ENCODE measurements at regions not wholly inside any gene's neighbourhood (a gene's known extent, or its start where the extent isn't known, plus 50 kb on each side); places are given as distances from the start of the nearest gene placed in this dataset.

DNA sequence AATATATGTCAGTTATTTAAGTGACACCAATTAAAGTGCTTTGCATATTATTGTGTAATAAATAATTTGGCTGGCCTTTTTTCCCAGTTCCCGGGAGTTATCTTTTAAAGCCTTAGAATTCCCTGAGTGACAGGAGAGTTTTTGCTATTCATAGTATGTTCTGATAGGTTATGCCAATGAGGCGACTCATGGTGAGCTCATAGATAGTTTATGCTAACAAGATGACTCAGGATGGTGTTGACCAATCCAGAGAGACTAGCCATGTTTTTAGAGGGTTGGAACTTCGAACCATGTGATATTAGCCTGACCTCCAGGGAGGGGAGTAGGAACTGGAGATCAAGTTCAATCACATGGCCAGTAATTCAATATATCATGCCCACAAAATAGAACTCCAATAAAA, 310.8 kb downstream of the USP25 start:
- TF ChIP-seq, protein P1, sequence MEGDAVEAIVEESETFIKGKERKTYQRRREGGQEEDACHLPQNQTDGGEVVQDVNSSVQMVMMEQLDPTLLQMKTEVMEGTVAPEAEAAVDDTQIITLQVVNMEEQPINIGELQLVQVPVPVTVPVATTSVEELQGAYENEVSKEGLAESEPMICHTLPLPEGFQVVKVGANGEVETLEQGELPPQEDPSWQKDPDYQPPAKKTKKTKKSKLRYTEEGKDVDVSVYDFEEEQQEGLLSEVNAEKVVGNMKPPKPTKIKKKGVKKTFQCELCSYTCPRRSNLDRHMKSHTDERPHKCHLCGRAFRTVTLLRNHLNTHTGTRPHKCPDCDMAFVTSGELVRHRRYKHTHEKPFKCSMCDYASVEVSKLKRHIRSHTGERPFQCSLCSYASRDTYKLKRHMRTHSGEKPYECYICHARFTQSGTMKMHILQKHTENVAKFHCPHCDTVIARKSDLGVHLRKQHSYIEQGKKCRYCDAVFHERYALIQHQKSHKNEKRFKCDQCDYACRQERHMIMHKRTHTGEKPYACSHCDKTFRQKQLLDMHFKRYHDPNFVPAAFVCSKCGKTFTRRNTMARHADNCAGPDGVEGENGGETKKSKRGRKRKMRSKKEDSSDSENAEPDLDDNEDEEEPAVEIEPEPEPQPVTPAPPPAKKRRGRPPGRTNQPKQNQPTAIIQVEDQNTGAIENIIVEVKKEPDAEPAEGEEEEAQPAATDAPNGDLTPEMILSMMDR (IDR thresholded peaks at IDR 0.05), result no peak
- no peak for TF ChIP-seq POLR2AphosphoS5 (IDR thresholded peaks at IDR 0.05)
- TF ChIP-seq POLR2A (IDR thresholded peaks at IDR 0.05), result no peak

Data from suprapubic skin (tissue), 4 donors.